Spleen (tissue), 11 donors: ENCODE measurements at regions not wholly inside any gene's neighbourhood (a gene's known extent, or its start where the extent isn't known, plus 50 kb on each side); places are given as distances from the start of the nearest gene placed in this dataset.

Source experiments
- DNase-seq: peaks from one replicate; pipeline ENCODE4 v3.0.0-alpha.2; 2020
- H3K27ac ChIP-seq, 8 donors: fragments of 200-600 bp; sonication (generic) in 7 of 8; 1 replicate in 4 of 8; 2 replicates in 4 of 8; pipeline versions ENCODE4 v1.5.0 to v1.8.0; 2016 to 2021; ENCODE audit warnings: inconsistent platforms in 4 of 8, mild to moderate bottlenecking in 4 of 8, moderate library complexity in 1 of 8
- H3K27me3 ChIP-seq, 7 donors: fragments of 200-600 bp; sonication (generic) in 6 of 7; replicated peaks in 1 of 7; 1 replicate in 4 of 7; 2 replicates in 3 of 7; pipeline versions ENCODE4 v1.5.0 to v1.8.0; 2016 to 2021; ENCODE audit warnings: inconsistent platforms in 3 of 7, mild to moderate bottlenecking in 1 of 7
- H3K36me3 ChIP-seq, 6 donors: fragments of 200-600 bp; sonication (generic) in 5 of 6; 1 replicate in 4 of 6; 2 replicates in 2 of 6; pipeline versions ENCODE4 v1.5.0 to v1.8.0; 2016 to 2021; ENCODE audit warnings: inconsistent platforms in 2 of 6
- H3K4me1 ChIP-seq, 6 donors: fragments of 200-600 bp; sonication (generic) in 5 of 6; 1 replicate in 3 of 6; 2 replicates in 3 of 6; pipeline versions ENCODE4 v1.5.0 to v1.8.0; 2016 to 2021; ENCODE audit warnings: inconsistent platforms in 3 of 6
- H3K4me3 ChIP-seq, 8 donors: fragments of 200-600 bp; sonication (generic) in 7 of 8; 1 replicate in 4 of 8; 2 replicates in 4 of 8; pipeline versions ENCODE4 v1.5.0 to v1.8.0; 2016 to 2021; ENCODE audit warnings: inconsistent platforms in 4 of 8, mild to moderate bottlenecking in 4 of 8, moderate library complexity in 2 of 8
- H3K9me3 ChIP-seq, 8 donors: fragments of 200-600 bp; sonication (generic) in 7 of 8; 1 replicate in 4 of 8; 2 replicates in 4 of 8; pipeline versions ENCODE4 v1.5.0 to v1.8.0; 2016 to 2021; ENCODE audit warnings: inconsistent platforms in 4 of 8
- CTCF ChIP-seq, 11 experiments: fragments of 200-600 bp in 7 of 11; fragments of 450-650 bp in 4 of 11; sonication (generic) in 4 of 11; IDR thresholded peaks in 8 of 11; conservative IDR thresholded peaks in 3 of 11; 1 replicate in 7 of 11; 2 replicates in 4 of 11; pipeline versions ENCODE4 v1.4.0 to v1.8.0; 2016 to 2021; ENCODE audit warnings: antibody characterized with exemption in 11 of 11, inconsistent platforms in 4 of 11, mild to moderate bottlenecking in 1 of 11
- POLR2A ChIP-seq, 3 donors: fragments of 450-650 bp; IDR thresholded peaks; one replicate each; pipeline ENCODE4 v1.5.1; 2017; ENCODE audit warnings: antibody characterized with exemption in 3 of 3, mild to moderate bottlenecking in 1 of 3
- POLR2AphosphoS5 ChIP-seq, 3 donors: sonication (generic); formaldehyde crosslinking; IDR thresholded peaks; one replicate each; pipeline ENCODE4 v1.5.1; 2017; ENCODE audit warnings: antibody characterized with exemption in 3 of 3
- WGBS, 5 donors: extraction: QIAGEN DNeasy Blood & Tissue Kit in 3 of 5; methylation state at CpG; one replicate each; pipeline versions ENCODE4 v1.1.5 to v1.1.7; 2013 to 2018; 5-methylcytosine and 5-hydroxymethylcytosine counted together
- intact Hi-C: fragments of 100-400 bp; cut with DNase I; formaldehyde crosslinking; loops from one replicate; pipeline ENCODE4 v1.15.0; 2023; ENCODE audit warnings: low total_unique reads
- donor health status: healthy with polysubstance abuse.
- donor health status: DM: no; HTN: no; CAD: no; lungs with moderate emphysema.
- donor health status: DM: no; HTN: no; CAD: no.
- donor health status: Bipolar disorder and iron deficiency.
- donor health status: healthy.
- donor health status: DM: no; HTN: no; CAD: no.
- donor health status: DM: yes; HTN: yes; CAD: no.

DNA sequence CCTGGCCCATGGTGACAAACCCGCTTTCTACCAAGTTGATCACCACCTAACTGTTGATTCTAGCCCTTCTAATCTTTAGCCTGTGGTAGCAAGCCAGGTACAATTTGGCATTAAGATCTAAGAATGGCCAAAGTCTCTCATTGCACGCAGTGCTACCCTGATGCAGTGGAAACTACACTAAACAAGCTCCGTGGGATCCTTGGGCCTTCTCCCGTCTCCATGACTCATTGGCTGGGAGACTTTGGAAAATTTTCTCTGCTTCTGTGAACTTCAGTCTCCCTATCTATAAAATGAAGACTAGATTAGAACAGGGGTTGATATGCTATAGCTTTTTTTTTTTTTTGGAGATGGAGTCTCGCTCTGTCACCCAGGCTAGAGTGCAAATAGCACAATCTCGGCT lies 223.0 kb downstream of the TSHZ3 start:
- WGBS, 5 donors = 83 to 96% (median 91%) methylated on average over 6 of the region's 6 CpGs
- peaks cover 0 to 8% (median 0%) of the 10 kb centered on the region in 8 donors for H3K9me3 ChIP-seq
- H3K4me3 ChIP-seq = no peak overlapping the region
- H3K36me3 ChIP-seq = no peaks in the 10 kb centered on the region
- intact Hi-C loops = no loop called here
- no peaks in the 10 kb centered on the region for H3K27me3 ChIP-seq
- no peak overlapping the region for H3K27ac ChIP-seq
- TF ChIP-seq POLR2A (IDR thresholded peaks at IDR 0.05) (no peak), POLR2AphosphoS5 (IDR thresholded peaks at IDR 0.05) (no peak), CTCF (IDR thresholded peaks at IDR 0.05 in 8 of 11, conservative IDR thresholded peaks at IDR 0.05 in 3 of 11) (no peak)
- no peak for DNase-seq
- H3K4me1 ChIP-seq = no peaks in the 10 kb centered on the region

DNA sequence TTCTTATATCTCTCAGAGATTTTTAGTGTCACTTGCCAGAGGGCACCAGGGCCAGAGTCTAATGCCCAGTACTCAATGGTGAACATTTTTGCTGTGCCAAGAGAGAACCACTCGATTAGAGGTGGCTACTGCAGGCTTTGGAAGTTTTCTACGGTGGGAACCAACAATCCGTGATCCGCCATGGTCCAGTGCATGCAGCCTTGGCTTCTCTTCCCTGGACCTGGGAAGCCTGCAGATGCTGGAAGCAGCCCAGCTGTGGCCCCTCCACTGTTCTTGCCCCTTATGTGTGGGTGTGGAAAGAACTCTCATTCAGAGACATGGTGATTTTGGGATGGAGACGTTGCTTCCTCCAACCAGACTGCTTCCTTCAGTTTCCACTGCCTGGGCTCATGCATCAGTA lies 224.2 kb downstream of the TSHZ3 start:
- WGBS, 5 donors = 85 to 96% (median 92%) methylated on average over 5 of the region's 5 CpGs
- no peak for TF ChIP-seq CTCF (IDR thresholded peaks at IDR 0.05 in 8 of 11, conservative IDR thresholded peaks at IDR 0.05 in 3 of 11)
- TF ChIP-seq POLR2A (IDR thresholded peaks at IDR 0.05) = no peak
- no peak for TF ChIP-seq POLR2AphosphoS5 (IDR thresholded peaks at IDR 0.05)
- Histone ChIP-seq H3K36me3 (no peaks in the 10 kb centered on the region), H3K4me3 (no peak overlapping the region), H3K4me1 (no peaks in the 10 kb centered on the region), H3K9me3 (peaks cover 0 to 8% (median 0%) of the 10 kb centered on the region in 8 donors), H3K27me3 (no peaks in the 10 kb centered on the region), H3K27ac (no peak overlapping the region)
- intact Hi-C loops = no loop called here
- no peak for DNase-seq

DNA sequence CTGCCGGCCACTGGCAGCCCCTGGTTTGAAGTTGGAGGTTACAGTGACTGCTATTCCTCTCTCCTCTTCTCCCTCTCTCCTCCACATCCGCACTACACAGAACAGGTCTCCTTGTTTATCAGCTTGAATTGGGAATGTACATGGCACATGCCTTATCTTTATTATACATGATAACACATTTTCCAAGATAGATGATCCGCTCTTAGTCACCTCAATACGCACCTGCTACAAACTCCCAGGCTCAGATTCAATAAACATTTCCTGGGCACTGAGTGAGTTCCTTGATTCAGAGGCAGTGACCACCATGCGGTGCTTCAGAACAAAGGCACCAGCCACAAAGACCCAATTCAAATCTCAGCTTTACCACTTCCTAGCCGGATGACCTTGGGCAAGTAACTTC lies 227.7 kb downstream of the TSHZ3 start:
- WGBS, 5 donors = 88 to 93% (median 90%) methylated on average over 6 of the region's 6 CpGs
- Histone ChIP-seq H3K27ac (no peak overlapping the region), H3K9me3 (no peaks in the 10 kb centered on the region), H3K36me3 (no peaks in the 10 kb centered on the region), H3K27me3 (no peaks in the 10 kb centered on the region), H3K4me3 (no peak overlapping the region), H3K4me1 (peaks cover 0 to 8% (median 0%) of the 10 kb centered on the region in 6 donors)
- TF ChIP-seq POLR2A (IDR thresholded peaks at IDR 0.05) (no peak), CTCF (IDR thresholded peaks at IDR 0.05 in 8 of 11, conservative IDR thresholded peaks at IDR 0.05 in 3 of 11) (no peak), POLR2AphosphoS5 (IDR thresholded peaks at IDR 0.05) (no peak)
- DNase-seq = no peak
- intact Hi-C loops = no loop called here

DNA sequence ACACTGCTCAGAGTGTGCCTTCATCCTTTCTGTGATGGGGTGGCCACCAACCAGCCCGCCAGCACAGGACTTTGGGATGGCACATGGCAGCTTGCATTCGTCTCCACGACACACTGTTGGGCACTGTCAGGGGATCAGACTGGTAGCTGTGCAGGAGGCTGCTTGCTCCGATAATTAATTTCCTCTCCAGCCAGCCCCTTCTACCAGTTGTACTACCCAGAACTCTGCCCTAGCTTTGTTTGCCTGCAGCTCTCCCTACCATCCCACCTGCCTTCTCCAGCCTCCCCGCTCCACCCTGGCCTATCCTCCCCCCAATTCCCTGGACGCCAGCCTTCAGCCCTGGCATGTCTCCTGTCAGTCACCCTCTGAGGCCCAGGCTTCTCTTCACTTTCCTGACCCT lies 228.3 kb downstream of the TSHZ3 start:
- no peak for DNase-seq
- no peak for TF ChIP-seq POLR2AphosphoS5 (IDR thresholded peaks at IDR 0.05)
- no peak for TF ChIP-seq CTCF (IDR thresholded peaks at IDR 0.05 in 8 of 11, conservative IDR thresholded peaks at IDR 0.05 in 3 of 11)
- TF ChIP-seq POLR2A (IDR thresholded peaks at IDR 0.05) = no peak
- H3K9me3 ChIP-seq = no peaks in the 10 kb centered on the region
- H3K27ac ChIP-seq = no peak overlapping the region
- 86 to 99% (median 90%) methylated on average over 6 of the region's 6 CpGs for WGBS, 5 donors
- intact Hi-C loops = no loop called here
- no peaks in the 10 kb centered on the region for H3K36me3 ChIP-seq
- H3K4me3 ChIP-seq = no peak overlapping the region
- H3K4me1 ChIP-seq = peaks cover 0 to 8% (median 0%) of the 10 kb centered on the region in 6 donors
- no peaks in the 10 kb centered on the region for H3K27me3 ChIP-seq
